GM12878 (cell line): ENCODE measurements at regions not wholly inside any gene's neighbourhood (a gene's known extent, or its start where the extent isn't known, plus 50 kb on each side); places are given as distances from the start of the nearest gene placed in this dataset.

Source experiments
- ATAC-seq: fragments of 200-7000 bp; cut with Tn5 transposase; 3 replicates; pipeline ENCODE4 v1.9.1; 2020; ENCODE audit warnings: mild to moderate bottlenecking, moderate library complexity
- BruUV-seq: library from RNA; stranded (reverse); fragments of 400-500 nt; replicated peaks from 2 replicates; lab custom pipeline; 2021; lab: Mats Ljungman, UMichigan
- CTCF ChIA-PET: fragments of 300-600 bp; sonication (Branson Sonifier 250); formaldehyde crosslinking; extraction: SDS; loops from one replicate; lab custom pipeline; 2021; ENCODE audit warnings: inconsistent platforms; lab: Yijun Ruan, JAX
- POLR2A ChIA-PET: fragments of 350-600 bp; formaldehyde crosslinking; extraction: SDS; loops from one replicate; lab custom pipeline; 2021; ENCODE audit warnings: inconsistent platforms; lab: Charles Lee
- RAD21 ChIA-PET: fragments of 300-600 bp; sonication (Branson Sonifier 250); formaldehyde crosslinking; loops from one replicate; lab custom pipeline; 2023; ENCODE audit warnings: antibody characterized with exemption; ENCODE audit not compliant: unreplicated experiment; lab: Charles Lee
- SMC1A ChIA-PET: fragments of 300-600 bp; sonication (Branson Sonifier 250); formaldehyde crosslinking; loops from one replicate; lab custom pipeline; 2023; ENCODE audit not compliant: unreplicated experiment, uncharacterized antibody; lab: Charles Lee
- DNase-seq: peaks from one replicate; pipeline ENCODE4 v3.0.0-alpha.2; 2011; ENCODE audit warnings: low read depth, low spot score
- FAIRE-seq: peaks from 3 replicates; lab custom pipeline; 2011; peaks lifted over from hg19 to GRCh38; lab: Jason Lieb, UNC
- H2AFZ ChIP-seq: 2 replicates; pipeline ENCODE4 v1.6.0; 2011; ENCODE audit warnings: low read depth, low read length, control low read depth; ENCODE audit not compliant: control insufficient read depth
- H3K27ac ChIP-seq: 2 replicates; pipeline ENCODE4 v1.5.1; 2011; ENCODE audit warnings: control low read depth; ENCODE audit not compliant: control insufficient read depth, insufficient read depth
- H3K27me3 ChIP-seq, 2 experiments: replicated peaks in 1 of 2; 2 replicates each; pipeline versions ENCODE4 v1.6.0 to v1.6.1; 2011; ENCODE audit warnings: low read length in 1 of 2; ENCODE audit not compliant: control insufficient read depth in 2 of 2, insufficient read depth in 2 of 2
- H3K36me3 ChIP-seq, 2 experiments: 2 replicates each; pipeline ENCODE4 v1.5.1; 2011; ENCODE audit warnings: low read length in 1 of 2; ENCODE audit not compliant: control insufficient read depth in 2 of 2, insufficient read depth in 2 of 2
- H3K4me1 ChIP-seq: 2 replicates; pipeline ENCODE4 v1.6.1; 2011; ENCODE audit warnings: mild to moderate bottlenecking, low read length, moderate library complexity, mixed read lengths; ENCODE audit not compliant: control insufficient read depth, insufficient read depth
- H3K4me2 ChIP-seq: 2 replicates; pipeline ENCODE4 v1.6.0; 2011; ENCODE audit warnings: control low read depth; ENCODE audit not compliant: control insufficient read depth, insufficient read depth
- H3K4me3 ChIP-seq: fragments of 200-600 bp; sonication (generic); 2 replicates; pipeline ENCODE4 v1.5.1; 2016
- H3K79me2 ChIP-seq: 2 replicates; pipeline ENCODE4 v1.6.0; 2011; ENCODE audit warnings: low read length; ENCODE audit not compliant: control insufficient read depth, insufficient read depth
- H3K9ac ChIP-seq: 2 replicates; pipeline ENCODE4 v1.8.0; 2011; ENCODE audit warnings: low read length, control low read depth, mixed read lengths; ENCODE audit not compliant: control insufficient read depth, insufficient read depth
- H3K9me3 ChIP-seq: replicated peaks from 3 replicates; pipeline ENCODE4 v1.5.1; 2011; ENCODE audit warnings: mild to moderate bottlenecking, low read length; ENCODE audit not compliant: control insufficient read depth, insufficient read depth
- H4K20me1 ChIP-seq: 2 replicates; pipeline ENCODE4 v1.6.0; 2011; ENCODE audit not compliant: control insufficient read depth, insufficient read depth
- CHD1 ChIP-seq: IDR thresholded peaks from 2 replicates; pipeline ENCODE4 v1.6.1; 2012; ENCODE audit warnings: low read depth, low read length, improper control_type of control experiment
- CHD4 ChIP-seq: fragments of 200-600 bp; sonication (generic); IDR thresholded peaks from 2 replicates; pipeline ENCODE4 v1.6.1; 2016; ENCODE audit warnings: mild to moderate bottlenecking
- HSF1 ChIP-seq: fragments of 150-350 bp; IDR thresholded peaks from 2 replicates; pipeline ENCODE4 v1.6.1; 2014; ENCODE audit warnings: mild to moderate bottlenecking, low read depth, low read length
- JUNB ChIP-seq: IDR thresholded peaks from 2 replicates; pipeline ENCODE4 v1.6.1; 2016; ENCODE audit warnings: antibody characterized with exemption, mild to moderate bottlenecking
- JUND ChIP-seq: IDR thresholded peaks from 2 replicates; pipeline ENCODE4 v1.6.1; 2012; ENCODE audit warnings: low read depth, mild to moderate bottlenecking, low read length, improper control_type of control experiment, moderate library complexity
- NRF1 ChIP-seq: conservative IDR thresholded peaks from 2 replicates; pipeline ENCODE4 v1.6.1; 2011; ENCODE audit warnings: mild to moderate bottlenecking, low read depth, low read length, improper control_type of control experiment
- POLR2AphosphoS2 ChIP-seq: IDR thresholded peaks from 2 replicates; pipeline ENCODE4 v1.6.1; 2011; ENCODE audit warnings: low read depth, mild to moderate bottlenecking, low read length, improper control_type of control experiment, moderate library complexity
- SPI1 ChIP-seq: IDR thresholded peaks from 2 replicates; pipeline ENCODE4 v1.6.1; 2011; ENCODE audit warnings: low read depth, mild to moderate bottlenecking, low read length, moderate library complexity, borderline replicate concordance; ENCODE audit not compliant: insufficient read depth
- ZBTB4 ChIP-seq: fragments of 450-650 bp; formaldehyde crosslinking; IDR thresholded peaks from 2 replicates; pipeline ENCODE4 v1.4.0; 2022; ENCODE audit warnings: mild to moderate bottlenecking, moderate library complexity
- ZNF24 ChIP-seq: fragments of 450-650 bp; IDR thresholded peaks from 2 replicates; pipeline ENCODE4 v1.6.1; 2017; ENCODE audit warnings: antibody characterized with exemption, mild to moderate bottlenecking
- WGBS: methylation state at CpG from one replicate; pipeline ENCODE4 v1.1.6; 2016; ENCODE audit warnings: low lambda C conversion rate; ENCODE audit not compliant: insufficient replicate concordance, insufficient coverage; ENCODE audit errors: missing lambda C conversion rate; 5-methylcytosine and 5-hydroxymethylcytosine counted together
- in situ Hi-C: fragments of 300-500 bp; cut with MboI; formaldehyde crosslinking; loops from 9 replicates; pipeline ENCODE4 v1.14.3; 2018; ENCODE audit warnings: mixed read lengths
- intact Hi-C: fragments of 100-400 bp; cut with micrococcal nuclease; formaldehyde crosslinking; loops from one replicate; pipeline ENCODE4 v1.14.2; 2022; ENCODE audit not compliant: unreplicated experiment
- TF ChIP-seq, protein P1 (sequence below): fragments of 450-650 bp; IDR thresholded peaks from 2 replicates; pipeline ENCODE4 v1.6.1; 2018; ENCODE audit warnings: borderline replicate concordance, mild to moderate bottlenecking; ENCODE audit not compliant: partially characterized antibody

DNA sequence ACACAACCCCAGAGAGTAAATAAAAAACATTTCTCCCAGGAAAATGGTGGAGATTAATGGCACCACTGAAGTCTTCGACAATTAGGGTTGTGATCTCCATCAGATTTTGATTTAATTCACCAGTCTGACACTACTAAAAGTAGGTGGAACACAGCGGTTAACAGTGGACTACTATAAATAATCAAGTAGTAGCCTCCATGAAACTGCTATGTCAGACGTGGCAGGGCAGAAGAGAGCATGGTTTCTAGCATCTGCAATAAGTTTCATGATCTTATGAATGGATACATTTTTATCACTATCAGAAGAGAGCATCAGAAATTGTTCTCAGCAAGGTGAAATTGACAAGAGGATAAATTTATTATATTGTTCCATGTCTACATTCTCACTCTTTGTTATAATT lies 1706.6 kb downstream of the MRPL39 start:
- Histone ChIP-seq H3K79me2 (no peaks in the 10 kb centered on the region), H3K9me3 (no peaks in the 10 kb centered on the region), H2AFZ (no peak overlapping the region), H3K4me3 (no peak overlapping the region), H3K27ac (no peak overlapping the region), H3K9ac (no peak overlapping the region), H3K4me2 (no peak overlapping the region), H3K27me3 (no peaks in the 10 kb centered on the region), H3K4me1 (no peaks in the 10 kb centered on the region), H3K36me3 (no peaks in the 10 kb centered on the region), H4K20me1 (no peaks in the 10 kb centered on the region)
- FAIRE-seq (no peak), DNase-seq (no peak), ATAC-seq (no peak)
- ChIA-PET RAD21 (no interaction called here), SMC1A (no interaction called here), POLR2A (no interaction called here), CTCF (no interaction called here)
- 6% methylated on average over 3 of the region's 3 CpGs for WGBS
- intact Hi-C loops (no loop called here), in situ Hi-C loops (no loop called here)
- no TSS peak for BruUV-seq
- TF ChIP-seq SPI1 (no peak), JUNB (no peak), ZNF24 (no peak), JUND (no peak), NRF1 (no peak), CHD1 (no peak), ZBTB4 (CRISPR knock-in tag) (no peak), POLR2AphosphoS2 (no peak), CHD4 (no peak), HSF1 (no peak)
- TF ChIP-seq, protein P1, sequence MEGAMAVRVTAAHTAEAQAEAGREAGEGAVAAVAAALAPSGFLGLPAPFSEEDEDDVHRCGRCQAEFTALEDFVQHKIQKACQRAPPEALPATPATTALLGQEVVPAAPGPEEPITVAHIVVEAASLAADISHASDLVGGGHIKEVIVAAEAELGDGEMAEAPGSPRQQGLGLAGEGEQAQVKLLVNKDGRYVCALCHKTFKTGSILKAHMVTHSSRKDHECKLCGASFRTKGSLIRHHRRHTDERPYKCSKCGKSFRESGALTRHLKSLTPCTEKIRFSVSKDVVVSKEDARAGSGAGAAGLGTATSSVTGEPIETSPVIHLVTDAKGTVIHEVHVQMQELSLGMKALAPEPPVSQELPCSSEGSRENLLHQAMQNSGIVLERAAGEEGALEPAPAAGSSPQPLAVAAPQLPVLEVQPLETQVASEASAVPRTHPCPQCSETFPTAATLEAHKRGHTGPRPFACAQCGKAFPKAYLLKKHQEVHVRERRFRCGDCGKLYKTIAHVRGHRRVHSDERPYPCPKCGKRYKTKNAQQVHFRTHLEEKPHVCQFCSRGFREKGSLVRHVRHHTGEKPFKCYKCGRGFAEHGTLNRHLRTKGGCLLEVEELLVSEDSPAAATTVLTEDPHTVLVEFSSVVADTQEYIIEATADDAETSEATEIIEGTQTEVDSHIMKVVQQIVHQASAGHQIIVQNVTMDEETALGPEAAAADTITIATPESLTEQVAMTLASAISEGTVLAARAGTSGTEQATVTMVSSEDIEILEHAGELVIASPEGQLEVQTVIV = no peak
